ENCODE measurements at regions not wholly inside any gene's neighbourhood (a gene's known extent, or its start where the extent isn't known, plus 50 kb on each side); places are given as distances from the start of the nearest gene placed in this dataset.

DNA sequence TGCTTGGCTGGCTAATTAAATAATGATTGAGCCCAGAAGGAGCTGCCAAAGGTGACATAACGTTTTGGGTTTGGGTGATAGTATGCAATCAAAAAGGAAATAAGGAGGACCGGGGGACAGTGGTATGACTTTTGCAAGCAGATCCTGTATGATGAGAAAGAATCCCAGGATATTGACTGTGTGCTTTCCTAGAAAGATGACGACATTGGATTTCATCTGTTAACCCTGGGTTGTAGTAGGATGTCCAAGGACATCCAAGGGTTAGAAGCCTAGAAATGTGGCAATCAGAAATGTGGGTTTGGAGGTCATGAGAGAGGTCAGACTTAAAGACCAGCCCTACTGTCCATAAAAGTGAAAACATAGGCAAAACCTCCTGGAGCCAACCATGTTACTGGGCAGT, 50.3 kb upstream of the HMHB1 start:
- no peak for DNase-seq

DNA sequence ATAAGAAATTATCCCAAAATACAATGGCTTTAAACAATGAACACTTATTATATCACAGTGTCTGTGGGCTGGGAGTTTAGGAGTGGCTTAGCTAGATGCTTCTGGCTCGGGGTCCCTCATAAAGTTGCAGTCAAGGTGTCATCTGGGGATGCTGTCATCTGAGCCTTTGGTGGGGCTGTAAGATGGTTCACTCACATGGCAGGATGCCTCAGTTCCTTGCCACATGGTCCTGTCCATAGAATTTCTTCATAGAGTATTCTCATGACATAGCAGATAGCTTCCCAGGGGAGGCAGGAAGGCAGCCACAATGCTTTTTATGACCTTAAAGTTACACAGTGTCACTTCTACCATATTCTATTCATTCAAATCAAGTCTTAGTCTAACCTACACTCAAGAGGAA, 51.2 kb upstream of the HMHB1 start:
- DNase-seq = no peak

DNA sequence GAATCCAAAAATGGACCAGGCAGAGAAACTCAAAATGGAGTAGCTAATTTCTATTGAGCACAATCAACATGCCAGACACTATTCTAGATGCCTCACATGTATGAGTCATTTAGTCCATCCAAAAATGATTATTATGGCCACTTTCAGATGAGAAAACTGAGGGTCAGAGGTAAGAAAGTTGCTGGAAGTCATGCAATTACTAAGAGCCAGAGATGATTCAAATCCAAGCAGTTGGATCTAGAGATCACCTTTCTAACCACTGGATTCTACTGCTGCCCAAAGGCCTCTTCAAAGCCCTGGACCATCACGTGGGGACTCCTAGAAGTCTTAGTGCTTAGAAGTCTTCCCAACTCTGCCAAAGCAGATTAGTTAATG, 51.8 kb upstream of the HMHB1 start:
- DNase-seq = no peak

DNA sequence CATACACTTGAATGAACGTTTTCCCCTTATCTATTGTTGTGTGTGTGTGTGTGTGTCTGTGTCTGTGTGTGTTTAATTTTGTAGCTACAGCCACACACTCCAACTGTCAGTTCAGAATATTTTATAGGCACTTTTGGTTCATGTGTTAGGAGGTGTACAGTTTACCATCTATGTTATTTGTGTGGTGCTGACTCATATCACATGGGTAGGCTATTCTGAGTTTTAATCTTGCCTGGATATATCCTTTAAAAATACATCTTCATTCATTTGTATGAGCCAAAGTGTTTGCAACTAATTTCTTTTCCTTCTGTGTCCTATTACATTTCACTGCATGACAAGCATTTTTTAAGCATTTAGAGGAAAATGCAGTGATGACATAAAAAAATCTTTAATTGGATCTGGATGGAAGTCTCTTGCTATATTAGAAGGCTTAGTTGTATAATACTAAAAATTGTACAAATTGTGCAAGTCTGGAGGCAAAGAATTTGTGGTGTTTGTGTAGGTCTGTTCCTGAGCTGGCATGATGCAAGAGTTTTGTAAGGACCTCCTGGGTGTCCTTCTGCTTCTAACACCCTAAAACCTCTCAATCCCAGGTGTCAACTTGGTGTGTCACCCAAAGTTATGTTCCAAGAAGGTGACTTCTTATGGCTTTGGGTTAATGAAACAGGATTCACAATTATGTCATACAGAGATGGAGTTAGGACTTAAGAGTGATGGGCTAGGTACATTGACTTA, 52.4 kb upstream of the HMHB1 start:
- no peak for DNase-seq

DNA sequence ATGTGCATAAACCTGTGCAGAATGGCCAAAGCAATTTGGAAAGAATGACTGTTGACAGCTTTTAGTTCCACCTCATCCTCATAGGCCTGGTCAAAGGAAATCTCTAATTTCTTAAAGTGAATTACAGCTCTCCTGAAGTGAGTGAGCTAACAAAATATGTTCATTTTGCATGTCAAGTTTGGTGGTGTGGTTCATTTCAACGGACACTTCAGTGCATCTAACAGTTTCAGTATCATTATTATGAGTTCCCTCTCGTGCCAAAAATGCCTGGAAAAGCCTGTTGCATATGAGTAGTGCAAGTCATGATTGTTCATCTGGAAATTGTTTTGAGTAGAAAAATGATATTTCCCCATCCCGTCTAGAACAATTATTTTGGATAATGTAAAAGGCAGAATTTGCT, 53.2 kb upstream of the HMHB1 start:
- DNase-seq = no peak

DNA sequence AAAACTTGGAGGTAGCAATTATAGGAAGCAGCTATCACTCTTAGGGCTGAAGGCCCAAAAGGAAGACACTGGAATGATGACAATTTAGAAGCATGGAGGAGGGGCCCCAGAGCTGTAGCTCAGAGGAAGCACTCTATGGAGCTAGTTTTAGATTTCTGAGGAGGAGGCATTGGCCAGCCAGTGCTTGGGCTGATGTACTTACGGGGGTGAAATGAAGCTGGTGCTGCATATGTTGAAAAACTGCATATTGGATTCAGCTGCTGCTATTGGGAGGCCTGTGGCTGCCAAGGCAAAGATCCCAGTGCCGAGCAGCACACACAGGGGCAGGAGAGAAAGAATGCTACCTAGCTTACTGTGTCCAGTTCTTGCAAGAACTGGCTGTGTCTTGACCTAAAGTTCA, 53.9 kb upstream of the HMHB1 start:
- DNase-seq = no peak

DNA sequence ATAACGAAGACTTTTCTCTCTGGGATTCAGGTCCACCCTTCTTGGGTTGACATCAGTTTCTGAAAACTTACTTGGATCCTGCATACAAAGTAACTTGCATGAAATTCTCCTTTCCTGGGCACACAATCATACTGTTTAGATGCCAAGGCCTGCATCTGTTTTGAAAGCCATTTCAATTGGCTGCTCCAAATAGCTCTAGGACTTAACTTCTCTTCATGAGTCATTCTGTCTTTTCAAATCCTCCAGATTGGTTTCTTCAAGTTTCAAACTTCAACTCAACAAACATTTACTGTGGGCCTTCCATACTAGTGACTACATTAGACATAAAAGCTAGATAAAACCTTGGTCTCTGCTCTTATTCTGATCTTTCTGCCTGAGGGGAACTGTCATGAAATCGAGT, 54.8 kb upstream of the HMHB1 start:
- DNase-seq = no peak

DNA sequence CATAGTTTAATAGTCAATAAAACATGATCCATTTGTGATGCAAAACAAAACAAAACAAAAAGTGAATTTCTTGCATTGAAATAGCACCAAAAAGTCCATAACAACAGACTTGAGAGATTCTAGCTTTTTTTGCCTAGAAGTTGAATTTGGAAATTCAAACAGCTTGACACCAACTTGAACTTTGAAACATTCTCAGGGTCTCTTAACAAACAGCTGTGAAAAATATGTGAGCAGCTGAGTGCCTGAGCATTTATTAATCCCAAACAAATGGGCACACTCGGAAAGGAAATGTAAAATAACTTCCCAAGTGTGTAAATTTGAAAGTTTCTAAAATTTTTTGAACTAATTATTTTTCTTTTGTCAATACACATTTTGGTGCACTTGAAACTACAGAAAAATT, 56.0 kb upstream of the HMHB1 start:
- no peak for DNase-seq

DNA sequence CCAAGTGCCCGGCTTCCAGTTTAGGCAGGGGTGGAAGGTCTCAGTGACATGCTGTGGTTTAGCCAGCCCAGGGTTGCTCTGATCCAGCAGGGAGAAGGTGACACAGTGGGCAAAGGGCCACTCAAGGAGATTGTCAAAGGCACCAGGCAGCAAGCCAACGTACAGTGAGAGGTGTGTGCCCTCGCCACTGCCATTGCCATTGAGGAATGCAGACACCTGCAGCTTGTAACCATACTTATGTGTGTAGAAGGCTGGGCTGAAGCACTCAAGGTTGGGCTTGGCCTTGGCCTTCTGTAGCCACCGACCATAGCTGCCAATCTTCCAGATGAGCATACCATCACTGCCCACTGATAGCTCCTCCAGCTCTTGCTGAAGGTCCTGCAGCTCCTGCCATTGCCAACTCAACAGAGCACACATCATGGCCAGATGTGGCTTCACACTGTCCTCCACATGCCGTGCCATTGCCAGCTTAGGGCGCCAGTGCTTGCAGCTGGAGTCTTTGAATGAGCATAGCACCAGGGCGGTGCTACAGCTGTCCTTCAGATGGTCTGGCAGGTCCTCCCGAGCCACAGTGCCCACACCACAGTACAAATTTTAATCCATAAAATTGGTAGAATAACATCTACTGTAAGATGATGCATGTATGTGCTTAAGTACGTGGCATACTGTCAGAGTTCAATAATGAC, 59.7 kb upstream of the HMHB1 start:
- no peak for DNase-seq

DNA sequence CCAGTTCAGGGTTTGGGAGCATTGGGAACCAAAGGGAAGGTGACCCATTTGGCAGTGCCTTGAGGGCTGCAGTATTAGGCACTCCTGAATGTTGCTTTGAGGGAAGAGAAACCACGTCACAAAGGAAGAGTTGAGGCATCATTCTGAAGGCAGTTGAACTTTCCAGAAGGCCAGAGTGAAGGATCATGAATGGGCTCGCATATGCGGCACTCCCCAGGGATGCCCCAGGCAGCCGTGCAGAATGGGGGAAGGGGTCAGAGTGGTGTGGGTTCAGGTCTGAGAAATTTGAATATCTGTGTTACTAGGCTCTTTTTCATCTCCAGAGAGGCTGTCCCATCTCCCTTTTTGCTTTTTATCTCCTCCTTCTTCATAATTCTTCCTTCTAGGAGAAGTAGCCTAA, 60.6 kb upstream of the HMHB1 start:
- no peak for DNase-seq

DNA sequence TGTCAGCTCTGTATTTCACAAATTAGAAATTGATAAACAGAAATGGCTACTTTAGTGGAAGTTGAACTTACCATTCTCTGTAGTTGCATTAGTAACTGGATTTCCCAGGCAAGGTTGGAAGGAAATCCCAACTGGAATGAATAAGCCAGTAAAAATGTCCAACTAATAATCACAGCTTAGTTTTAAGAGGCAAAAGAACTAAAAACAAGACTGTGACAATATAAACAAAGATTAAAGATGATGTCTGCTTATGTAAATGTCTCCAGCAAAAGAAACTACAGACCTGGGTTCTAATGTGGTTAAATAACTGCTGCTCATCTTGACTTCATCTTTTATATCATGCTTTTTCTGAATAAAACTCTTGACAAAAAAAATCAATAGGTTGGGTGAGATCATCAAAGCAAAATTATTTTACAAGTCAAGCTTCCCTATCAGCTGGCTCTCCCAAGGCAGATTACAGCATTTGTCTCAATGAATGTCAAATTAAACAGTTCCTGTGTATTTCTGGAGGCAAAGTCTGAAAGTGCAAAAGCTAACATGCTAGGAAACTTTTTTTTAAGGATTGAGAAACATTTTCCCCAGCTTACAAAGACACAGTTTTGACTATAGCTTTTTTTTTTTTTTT, 62.3 kb upstream of the HMHB1 start:
- no peak for DNase-seq

DNA sequence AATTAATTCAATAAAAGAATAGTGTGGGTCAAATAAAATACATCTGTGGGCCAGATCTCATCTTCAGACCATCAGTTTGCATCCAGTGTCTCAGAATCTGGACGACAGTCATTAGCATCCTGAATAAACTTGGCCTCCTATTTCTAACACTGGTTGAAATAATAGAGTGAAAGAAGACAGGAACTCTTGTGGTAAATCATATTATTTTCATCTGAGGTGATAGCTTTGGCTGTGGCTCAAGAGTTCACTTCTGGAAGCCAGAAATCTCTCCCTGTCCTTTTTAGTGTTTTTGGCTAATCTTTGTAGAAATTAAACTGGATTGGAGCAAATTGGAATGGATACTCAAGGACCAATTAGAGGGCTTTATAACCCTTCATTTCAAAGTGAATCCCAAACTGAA, 63.4 kb upstream of the HMHB1 start:
- no peak for DNase-seq

DNA sequence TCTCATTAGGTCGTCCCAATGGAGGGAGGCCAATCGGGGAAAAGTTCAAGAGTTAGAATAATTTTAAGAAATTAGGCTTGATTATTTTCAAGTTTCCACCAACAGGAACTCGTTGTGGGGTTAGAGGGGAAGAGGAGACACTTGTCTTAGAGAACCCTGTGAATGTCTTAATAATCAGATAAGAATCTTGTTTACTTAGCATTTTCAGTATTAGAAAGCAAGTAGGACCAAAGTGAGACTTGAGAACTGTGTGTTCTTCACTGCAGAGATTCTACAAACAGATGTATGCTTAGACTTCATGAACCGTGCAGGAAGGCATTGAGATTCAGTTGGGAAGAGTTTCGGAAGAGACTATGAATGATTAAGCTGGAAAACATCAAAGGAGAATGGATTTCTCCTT, 69.0 kb upstream of the HMHB1 start:
- DNase-seq = no peak

DNA sequence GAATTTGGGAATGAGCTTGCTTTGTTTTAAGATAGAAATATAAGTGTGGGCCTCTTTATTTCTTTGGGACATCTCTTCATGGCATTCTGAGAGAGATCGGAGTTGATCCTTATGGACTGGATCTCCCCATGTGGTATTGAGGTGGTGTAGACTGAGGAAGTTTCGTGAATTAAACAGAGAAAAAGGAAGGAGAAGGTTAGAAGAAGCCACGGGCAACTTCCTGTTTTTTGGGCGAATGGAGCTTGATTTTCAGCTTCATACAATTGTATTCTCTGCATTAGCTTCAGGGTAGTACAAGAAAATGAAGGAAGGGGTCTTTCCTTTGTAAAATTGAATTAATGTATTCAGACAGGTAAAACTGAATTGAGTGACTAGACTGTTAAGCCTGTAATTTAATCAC, 70.5 kb upstream of the HMHB1 start:
- DNase-seq = no peak

DNA sequence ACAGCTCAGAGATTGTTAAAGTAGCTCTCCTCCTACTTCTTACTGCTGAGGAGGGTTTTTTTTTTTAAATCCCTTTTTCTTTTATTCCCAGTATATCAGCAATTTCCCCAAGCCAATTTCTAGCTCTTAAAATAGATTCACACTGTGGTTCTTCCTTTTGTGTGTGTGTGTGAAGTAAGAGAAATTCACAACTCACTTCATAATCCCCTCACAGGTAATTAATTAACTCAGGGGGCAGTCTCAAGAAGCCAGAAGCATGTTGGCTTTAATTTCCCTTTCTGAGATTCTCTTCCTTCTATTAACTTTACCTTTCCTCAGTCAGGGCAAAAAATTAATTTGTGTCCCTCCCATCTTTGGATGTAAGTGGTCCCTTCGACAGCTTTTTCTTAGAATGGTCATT, 71.0 kb upstream of the HMHB1 start:
- no peak for DNase-seq

DNA sequence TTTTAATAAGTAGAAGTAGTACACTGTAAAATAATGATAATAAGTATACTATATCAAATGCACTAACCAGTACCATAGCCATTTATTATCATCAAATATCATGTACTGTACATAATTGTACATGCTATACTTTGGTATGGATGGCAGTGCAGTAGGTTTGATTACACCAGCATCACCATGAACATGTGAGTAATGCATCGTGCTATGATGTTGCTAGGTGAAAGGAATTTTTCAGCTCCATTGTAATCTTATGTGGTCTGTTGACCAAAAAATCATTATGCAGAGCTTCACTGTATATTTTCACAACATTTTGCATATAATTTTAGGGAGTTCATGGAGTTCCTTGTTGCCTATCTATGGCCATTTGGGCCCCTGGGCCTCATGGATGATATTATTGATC, 72.2 kb upstream of the HMHB1 start:
- no peak for DNase-seq

DNA sequence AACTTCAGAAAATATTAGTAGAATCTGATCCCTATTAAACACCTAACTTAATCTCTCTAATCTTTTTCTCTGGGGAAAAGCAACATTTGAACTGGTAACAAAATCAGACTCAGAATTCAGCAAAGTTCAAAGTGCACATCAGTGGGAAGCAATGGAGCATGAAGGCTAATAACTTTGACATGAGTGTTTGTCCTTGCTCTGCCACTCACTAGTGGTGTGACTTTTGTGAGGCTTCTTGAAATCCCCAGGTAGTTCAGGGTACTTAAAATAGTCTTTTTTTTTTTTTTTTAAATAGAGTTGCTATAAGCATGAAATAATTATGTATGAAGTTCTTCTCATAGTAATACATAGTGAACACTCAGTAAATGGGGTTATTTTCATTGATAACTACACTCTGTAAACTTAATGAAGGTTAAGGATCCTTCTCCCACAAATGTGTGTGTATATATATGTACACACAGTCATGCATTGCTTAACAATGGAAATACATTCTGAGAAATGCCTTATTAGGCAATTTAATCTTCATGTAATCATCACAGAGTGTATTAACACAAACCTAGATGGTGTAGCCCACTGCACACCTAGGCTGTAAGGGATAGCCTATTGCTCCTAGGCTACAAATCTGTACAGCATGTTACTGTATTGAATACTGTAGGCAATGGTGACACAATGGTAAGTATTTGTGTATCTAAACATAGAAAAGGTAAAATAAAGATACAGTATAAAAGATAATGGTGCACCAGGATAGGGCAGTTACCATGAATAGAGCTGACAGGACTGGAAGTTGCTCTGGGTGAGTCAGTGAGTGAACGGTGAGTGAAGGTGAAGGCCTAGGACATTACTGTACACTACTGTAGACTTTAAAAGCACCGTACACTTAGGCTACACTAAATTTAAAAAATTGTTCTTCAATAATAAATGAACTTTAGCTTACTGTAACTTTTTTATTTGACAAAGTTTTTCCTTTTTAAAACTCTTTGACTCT, 73.3 kb upstream of the HMHB1 start:
- DNase-seq = no peak

DNA sequence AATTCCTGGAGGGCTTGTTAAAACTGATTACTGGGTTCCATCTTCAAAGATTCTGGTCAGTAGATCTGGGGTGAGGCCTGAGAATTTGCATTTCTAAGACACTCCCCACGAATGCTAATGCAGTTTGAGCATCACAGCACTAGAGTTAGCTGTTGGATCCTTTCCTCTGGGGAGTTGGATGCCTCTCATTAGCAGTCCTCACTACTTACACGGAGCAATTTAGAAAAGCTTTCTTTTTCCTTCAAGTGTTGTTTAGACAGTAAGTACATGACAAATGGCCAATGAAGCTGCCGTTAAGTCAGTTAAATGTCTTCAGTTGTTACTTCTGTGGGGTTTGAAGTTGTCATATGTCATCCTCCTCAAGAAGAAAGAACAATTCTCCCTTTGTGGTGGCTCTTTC, 74.9 kb upstream of the HMHB1 start:
- DNase-seq = no peak

DNA sequence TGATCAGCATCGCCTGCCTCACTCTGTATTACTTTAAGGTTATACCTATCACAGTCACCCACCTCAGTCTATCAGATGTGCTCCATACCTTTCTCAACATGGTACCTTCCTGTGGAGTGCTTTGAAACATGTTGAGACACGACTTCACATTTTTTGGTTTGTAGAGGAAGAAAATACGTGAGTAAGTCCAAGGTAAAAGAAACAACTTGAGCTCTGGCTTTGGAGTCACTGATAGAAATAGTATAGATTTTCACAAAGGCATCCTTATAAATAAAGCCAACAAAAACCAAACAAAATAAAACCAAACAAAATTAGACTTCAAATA, 77.5 kb upstream of the HMHB1 start:
- no peak for DNase-seq

DNA sequence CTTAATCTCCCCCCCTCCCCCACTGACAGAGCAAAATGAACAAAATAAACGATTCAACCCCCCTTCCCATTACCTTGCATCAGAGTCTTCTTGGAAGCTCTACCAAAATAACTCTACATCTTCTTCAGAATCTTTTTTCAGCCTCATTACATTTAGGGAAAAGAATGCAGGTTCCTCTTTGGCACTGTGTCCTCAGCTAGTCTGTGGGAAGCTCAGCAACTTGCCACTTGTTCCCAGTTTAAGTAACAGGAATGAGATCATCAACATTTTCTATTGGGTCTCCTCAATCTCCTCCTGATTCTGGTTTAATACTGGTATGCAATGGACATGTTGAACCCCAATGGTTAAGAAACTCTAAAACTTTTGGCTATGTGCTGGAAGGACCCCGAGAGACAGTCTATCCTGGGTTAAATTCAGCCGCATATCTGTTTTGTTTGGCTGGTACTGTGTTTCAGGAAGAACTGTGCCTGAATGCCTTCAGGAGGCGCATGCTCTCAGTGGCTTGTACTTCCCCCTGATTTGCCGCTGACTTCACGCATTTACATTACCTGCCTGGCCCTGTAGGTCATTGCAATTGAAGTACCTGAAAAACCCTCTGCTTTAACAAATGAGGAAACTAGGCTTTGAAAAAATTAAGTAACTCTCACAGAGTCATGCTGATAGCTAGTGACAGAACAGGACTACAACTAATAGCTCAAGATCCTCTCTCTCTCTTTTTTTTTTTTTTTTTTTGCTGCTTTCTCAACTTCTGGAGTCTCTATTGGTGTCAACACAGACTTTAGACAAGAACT, 78.1 kb upstream of the HMHB1 start:
- no peak for DNase-seq

DNA sequence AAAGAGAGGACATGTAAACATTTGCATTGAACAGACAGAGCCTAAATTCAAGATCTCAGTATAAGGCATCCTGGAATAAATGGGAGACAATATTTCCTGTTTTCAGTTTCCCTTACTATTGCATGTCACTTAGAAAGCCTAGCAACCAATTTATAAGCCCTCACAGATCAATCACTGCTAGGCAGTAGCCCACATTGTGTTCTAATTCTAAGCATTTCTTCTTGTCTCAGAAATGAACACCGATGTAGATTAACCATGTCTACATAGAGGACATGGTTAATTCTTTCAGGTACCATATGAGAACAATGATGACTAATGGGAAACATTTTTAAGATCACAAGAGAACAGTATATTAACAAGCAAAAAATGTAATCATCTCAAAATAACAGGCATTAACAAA, 79.6 kb upstream of the HMHB1 start:
- DNase-seq = no peak

DNA sequence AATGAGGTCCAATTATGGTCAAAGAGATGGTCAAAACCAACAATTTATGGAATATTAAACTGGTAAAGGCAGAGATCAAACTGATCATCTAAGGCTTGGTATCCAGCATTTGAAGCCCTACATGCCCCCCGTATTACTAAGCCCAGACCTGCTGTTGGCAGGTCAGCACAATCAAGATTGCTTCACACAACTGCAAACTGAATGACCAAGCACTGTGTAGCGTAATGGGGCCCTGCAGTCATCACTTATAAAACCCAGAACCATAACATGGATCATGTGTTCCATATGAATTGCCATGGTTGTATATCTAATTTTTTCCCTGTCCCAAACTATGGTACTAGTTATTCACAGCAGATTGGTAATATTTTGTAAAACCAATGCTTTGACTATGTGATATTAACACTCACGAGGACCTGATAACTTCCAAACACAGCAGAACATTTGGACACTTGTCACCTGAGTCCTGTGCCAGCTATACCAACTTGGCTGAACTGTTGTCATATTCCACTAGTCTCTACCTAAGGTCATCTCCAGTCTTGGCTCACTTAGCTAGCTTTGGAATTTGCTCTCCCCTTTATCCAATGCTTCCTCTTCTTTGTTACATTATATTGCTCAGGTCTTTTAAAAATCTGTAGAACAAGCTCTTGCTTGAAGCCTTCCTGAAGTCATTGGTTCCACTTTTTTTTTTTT, 81.7 kb upstream of the HMHB1 start:
- DNase-seq = no peak
